GM04504 (cell line): ENCODE measurements at regions not wholly inside any gene's neighbourhood (a gene's known extent, or its start where the extent isn't known, plus 50 kb on each side); places are given as distances from the start of the nearest gene placed in this dataset.
A peak's percentile ranks its signal among the peaks of the same experiment; 100 is the strongest.
"Not testable (repeated sequence)": the region's sequence is repeated elsewhere in the genome, so short reads cannot be mapped to it uniquely, and the experiment has no call there.

ENCODE experiments used
- DNase-seq: peaks from one replicate; pipeline ENCODE4 v3.0.0-alpha.2; 2012; ENCODE audit warnings: low read depth

GRCh38 chr2:111366641-111367029 lies 245.9 kb downstream of the BCL2L11 start:
- DNase-seq, result not testable (repeated sequence)

- DNase-seq, result not testable (repeated sequence)
Measured at GRCh38 chr2:111367080-111367479, 246.4 kb downstream of the BCL2L11 start.

GRCh38 chr2:111367871-111368270 lies 247.2 kb downstream of the BCL2L11 start:
- DNase-seq, result not testable (repeated sequence)

GRCh38 chr2:111368288-111368687 lies 247.6 kb downstream of the BCL2L11 start:
- DNase-seq, result not testable (repeated sequence)

- DNase-seq, result not testable (repeated sequence)
Measured at GRCh38 chr2:111373060-111373459, 252.3 kb downstream of the BCL2L11 start.

GRCh38 chr2:111373989-111374388 lies 253.3 kb downstream of the BCL2L11 start:
- not testable (repeated sequence) for DNase-seq

GRCh38 chr2:111374734-111375133 lies 254.0 kb downstream of the BCL2L11 start:
- not testable (repeated sequence) for DNase-seq

- not testable (repeated sequence) for DNase-seq
Measured at GRCh38 chr2:111375320-111375883, 254.7 kb downstream of the BCL2L11 start.

- not testable (repeated sequence) for DNase-seq
Measured at GRCh38 chr2:111376272-111376970, 255.7 kb downstream of the BCL2L11 start.

- not testable (repeated sequence) for DNase-seq
Measured at GRCh38 chr2:111376971-111377352, 256.2 kb downstream of the BCL2L11 start.

- not testable (repeated sequence) for DNase-seq
Measured at GRCh38 chr2:111377386-111377959, 256.8 kb downstream of the BCL2L11 start.

GRCh38 chr2:111378348-111378747 lies 257.6 kb downstream of the BCL2L11 start:
- not testable (repeated sequence) for DNase-seq

- DNase-seq, result not testable (repeated sequence)
Measured at GRCh38 chr2:111380733-111381439, 260.2 kb downstream of the BCL2L11 start.

- not testable (repeated sequence) for DNase-seq
Measured at GRCh38 chr2:111381530-111382306, 261.0 kb downstream of the BCL2L11 start.

GRCh38 chr2:111382507-111382906 lies 261.8 kb downstream of the BCL2L11 start:
- not testable (repeated sequence) for DNase-seq

GRCh38 chr2:111383311-111383710 lies 262.6 kb downstream of the BCL2L11 start:
- DNase-seq, result not testable (repeated sequence)

- not testable (repeated sequence) for DNase-seq
Measured at GRCh38 chr2:111385226-111385957, 264.7 kb downstream of the BCL2L11 start.

GRCh38 chr2:111390605-111391004 lies 269.9 kb downstream of the BCL2L11 start:
- DNase-seq, result peak; percentile 4

- DNase-seq, result peak; percentile 14
Measured at GRCh38 chr2:111395350-111396128, 274.8 kb downstream of the BCL2L11 start.

- DNase-seq, result not testable (repeated sequence)
Measured at GRCh38 chr2:111400598-111401253, 280.0 kb downstream of the BCL2L11 start.
